GM19468 (cell line): ENCODE measurements at regions not wholly inside any gene's neighbourhood (a gene's known extent, or its start where the extent isn't known, plus 50 kb on each side); places are given as distances from the start of the nearest gene placed in this dataset.

Experiments
- ATAC-seq: cut with Tn5 transposase; IDR thresholded peaks from one replicate; pipeline ENCODE4 v1.9.1; 2021; ENCODE audit warnings: mild to moderate bottlenecking, moderate library complexity, moderate number of reproducible peaks; ENCODE audit not compliant: unreplicated experiment; ENCODE audit errors: extremely low read depth

DNA sequence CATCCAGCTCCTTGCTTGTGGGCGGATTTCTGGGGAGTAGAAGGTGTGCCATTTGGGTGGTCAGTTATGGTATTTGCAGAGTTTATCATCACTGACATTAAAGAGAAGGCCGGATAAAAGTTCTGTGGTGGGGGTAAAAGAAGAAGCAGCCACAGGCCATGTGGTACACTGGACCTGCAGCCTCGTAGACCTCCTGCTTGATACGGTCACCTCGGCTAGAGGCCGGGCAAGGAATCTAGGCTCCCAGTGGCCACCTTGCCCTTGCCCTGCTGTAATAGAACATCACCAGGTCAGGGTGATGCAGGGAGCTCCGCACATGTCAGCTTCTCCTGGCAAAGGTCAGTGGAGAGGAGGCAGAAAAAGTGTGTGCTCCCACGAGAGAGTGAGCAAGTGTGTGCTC lies 376.1 kb upstream of the IRX4 start:
- no peak for ATAC-seq

DNA sequence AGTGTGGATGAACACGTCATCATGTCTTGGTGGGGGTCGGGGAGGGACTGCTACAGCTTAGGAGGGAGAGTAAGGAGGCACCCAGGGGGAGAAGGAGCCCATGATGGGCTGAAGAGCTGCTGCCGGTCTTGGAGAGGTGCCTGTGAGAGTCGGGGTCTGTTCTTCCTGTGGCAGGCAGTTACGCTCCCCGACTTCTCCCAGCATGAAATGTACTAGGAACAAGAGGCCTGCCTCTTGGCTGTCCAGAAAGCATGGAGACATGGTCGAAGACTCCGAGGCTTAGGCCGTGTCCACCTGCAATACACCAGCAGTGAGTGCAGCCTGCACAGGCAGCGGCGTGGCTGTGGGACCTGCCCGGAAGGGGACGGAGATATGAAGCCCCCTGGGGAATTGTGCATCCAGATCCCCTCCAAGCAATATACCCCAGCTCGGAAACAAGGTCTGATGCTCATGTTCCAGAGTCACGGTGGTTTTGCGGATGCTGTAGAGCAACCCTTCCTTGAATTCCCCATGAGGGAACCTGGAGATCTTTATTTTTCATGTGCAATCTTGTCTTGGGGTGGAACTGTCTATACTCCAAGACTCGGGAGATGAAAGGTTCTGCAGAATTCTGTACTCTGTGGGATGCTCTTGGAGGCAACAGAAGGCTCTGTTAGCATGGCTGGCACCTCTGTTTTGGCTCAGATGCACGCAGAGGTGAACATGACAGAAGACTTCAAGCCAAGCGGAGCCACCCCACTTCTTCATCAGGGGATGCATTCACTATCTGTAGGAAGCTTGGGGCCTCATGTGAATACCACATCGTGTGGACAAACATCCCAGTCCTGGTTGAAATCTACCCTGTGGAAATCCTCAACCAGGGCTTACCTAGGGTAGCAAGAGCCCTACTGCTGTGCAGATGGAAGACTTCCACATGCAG lies 374.9 kb upstream of the IRX4 start:
- ATAC-seq, result no peak

DNA sequence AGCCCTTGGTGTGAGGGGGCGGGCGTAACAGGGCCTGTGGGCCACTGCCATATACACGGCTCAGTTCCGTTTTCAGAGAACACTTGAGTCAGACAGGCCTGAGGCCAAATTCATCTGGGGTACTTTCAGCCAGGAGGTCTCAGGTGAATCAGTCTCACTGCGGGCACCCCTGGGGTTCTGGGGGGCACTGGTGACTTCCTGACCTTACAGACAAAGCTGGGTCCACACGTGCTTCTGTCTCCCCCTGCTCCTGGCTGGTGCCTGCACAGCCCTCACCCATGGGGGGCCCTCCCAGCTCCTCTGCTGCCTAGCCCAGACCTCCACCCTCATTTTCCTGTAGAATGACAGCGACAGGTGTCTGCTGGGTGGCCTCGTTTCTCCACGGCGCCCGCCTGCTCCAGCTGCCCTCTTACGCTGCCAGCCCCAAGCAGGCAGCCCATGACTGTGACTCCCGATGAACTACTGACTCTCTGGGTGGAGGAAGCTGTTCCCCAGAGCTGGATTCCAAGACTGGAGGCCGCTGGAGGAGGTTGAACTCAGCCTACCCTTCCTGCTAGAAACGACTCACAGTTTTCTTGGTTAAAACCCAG lies 374.1 kb upstream of the IRX4 start:
- no peak for ATAC-seq

DNA sequence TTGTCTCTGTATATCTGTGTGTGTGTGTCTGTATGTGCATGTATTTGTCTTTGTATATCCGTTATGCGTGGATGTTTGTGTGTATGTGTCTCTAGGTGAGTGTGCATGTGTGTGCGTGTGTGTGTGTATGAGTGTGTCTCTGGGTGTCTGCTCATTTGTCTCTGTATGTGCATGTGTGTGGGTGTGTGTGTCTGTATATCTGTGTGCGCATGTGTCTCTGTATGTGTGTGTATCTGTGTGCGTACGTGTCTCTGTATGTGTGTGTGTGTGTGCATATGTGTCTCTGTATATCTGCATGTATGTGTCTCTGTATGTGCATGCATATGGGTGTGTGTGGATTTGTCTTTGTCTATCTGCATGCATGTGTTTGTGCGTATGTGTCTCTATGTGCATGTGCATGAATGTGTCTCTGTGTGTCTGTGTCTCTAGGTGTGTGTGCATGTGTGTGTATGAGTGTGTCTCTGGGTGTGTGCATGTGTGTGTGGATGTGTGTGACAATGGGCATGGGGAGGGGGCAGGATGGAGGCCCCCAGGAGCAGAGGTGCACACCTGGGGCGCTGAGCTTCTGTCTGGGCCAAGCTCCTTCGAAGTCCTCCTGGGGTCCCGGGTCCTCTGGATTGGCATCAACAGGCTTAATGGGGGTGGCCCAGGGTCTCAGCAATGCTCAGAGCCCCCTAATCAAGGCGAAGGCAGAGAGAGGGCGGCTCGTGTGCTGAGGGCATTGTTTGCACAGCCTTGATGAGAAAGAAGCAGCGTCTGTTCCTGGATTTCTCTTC lies 373.4 kb upstream of the IRX4 start:
- no peak for ATAC-seq

DNA sequence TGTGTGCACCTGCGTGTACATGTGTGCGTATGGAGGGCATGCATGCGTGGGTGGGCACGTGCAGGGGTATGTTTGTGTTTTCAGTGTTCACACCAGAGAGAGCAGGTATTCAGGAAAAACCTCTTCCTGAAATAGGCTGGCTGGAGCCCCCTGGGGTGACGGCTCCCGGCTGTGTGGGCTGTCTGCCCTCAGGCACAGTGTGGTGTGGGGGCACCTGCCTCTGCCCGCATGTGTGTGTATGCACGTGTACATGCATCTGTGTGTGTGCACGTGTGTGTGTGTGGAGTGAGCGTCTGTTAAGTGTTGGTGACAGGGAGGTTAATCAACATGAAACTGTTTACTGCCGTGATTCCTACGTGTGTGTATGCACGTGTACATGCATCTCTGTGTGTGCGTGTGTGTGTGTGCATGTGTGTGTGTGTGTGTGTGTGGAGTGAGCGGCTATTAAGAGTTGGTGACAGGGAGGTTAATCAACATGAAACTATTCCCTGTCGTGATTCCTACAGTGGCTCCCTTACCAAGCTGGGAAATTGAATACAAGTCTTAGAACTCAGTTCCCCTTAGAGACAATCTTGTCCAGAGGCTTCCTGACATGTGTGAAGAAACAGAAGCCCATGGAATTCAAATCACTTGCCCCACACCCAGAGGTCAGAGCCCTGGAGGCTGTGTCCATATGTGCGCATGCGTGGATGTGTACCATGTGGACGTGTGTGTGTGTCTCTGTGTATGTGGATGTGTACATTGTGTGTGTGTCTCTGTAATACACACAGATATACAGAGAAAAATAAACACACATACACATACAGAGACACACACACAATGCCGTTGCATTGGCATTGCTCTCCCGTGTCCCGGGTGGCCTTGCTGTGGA lies 372.4 kb upstream of the IRX4 start:
- no peak for ATAC-seq

DNA sequence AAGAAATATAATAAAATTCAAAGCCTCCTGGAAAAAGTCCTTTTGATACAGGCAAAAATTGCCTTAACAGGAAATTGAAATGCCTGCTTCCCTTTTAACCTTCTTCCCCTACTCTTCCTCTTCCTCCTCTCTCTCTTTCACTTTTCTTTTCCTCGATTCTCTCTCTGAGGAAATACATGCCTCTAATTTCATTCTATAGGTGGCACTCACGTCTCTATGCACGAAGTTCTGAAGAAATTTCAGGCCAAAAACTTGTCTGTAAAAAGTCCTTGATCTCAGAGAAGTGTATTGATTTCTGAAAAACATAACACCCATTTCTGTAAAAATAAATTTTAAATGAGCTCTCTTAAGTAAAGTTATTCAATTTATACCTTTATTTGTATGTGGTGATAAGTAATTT lies 371.7 kb upstream of the IRX4 start:
- no peak for ATAC-seq

DNA sequence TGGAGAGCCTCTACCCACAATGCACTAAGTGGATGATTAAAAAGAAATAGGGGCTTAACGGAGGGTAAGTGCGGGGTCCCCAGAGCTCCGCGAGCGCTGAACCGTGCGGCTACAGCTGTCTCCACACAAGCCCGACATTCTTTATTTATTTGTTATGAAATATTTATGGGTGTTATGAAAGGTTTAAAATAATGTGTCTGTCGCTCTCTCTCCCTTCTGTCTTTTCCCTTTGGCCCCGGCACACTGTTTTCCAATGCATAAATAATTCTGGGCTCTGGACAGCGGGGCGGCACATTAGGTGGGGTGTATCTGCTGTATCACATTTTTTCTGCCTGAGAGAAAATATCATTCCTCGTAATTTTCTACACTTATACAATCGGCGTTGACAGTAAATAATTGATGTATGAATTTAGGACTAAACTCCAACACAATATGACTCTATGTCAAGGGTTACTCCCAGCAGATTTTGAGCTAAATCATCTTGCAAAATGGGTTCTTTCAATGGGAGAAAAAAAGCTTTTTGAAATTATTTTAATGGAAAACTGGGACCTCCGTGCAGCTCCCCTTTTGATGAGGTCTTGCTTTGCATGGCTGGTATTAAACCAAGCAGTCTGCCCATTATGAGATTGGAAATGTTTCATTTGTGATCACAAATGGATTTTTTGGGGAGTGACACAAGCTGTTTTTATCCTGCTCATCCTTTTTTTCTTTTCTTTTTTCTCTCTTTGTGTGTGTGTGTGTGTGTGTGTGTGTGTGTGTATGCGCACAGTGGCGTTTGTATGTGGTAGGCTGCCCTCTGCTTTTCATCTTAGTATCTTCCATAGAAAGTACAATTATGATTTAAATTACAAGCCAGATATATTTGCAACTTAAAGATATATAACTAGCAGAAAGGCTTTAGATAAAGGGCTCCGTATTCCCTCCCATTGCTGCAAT lies 370.6 kb upstream of the IRX4 start:
- no peak for ATAC-seq

DNA sequence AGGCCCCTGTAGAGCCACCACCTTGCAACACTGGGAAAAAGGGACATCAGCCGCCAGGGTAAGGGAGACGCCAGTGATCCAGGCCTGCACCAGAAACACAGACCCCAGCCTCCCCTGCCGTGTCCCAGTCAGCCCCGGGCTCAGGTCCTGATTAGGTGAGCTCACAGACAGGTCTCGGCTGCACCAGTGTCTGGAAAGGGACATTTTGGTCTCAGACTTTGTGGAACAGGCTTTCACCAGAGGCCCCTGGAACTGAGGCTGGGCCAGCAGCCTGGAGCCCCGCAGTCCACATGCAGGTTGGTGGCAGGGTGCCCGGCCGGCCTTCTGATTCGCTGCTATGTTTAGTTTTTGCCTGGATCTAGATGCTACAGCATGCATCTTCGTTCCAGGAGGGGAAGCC lies 369.0 kb upstream of the IRX4 start:
- ATAC-seq, result no peak

DNA sequence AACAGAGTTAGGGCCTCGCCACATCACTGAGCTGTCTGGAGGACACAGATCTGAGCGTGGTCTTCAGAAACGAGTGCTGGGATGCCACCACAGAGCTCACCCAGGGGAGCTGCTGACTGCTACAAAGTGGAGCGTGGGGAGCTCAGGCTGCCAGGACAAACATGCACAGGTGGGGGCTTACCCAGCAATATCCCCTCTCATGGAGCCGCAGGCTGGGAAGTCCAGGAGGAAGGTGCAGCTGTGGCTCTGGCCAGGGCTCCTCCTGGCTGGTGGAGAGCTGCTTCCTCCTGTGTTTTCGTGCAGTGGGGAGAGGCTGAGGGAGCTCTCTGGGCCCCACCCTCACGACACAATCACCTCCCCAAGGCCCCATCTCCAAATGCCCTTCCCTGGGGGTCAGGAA lies 368.6 kb upstream of the IRX4 start:
- ATAC-seq, result no peak

DNA sequence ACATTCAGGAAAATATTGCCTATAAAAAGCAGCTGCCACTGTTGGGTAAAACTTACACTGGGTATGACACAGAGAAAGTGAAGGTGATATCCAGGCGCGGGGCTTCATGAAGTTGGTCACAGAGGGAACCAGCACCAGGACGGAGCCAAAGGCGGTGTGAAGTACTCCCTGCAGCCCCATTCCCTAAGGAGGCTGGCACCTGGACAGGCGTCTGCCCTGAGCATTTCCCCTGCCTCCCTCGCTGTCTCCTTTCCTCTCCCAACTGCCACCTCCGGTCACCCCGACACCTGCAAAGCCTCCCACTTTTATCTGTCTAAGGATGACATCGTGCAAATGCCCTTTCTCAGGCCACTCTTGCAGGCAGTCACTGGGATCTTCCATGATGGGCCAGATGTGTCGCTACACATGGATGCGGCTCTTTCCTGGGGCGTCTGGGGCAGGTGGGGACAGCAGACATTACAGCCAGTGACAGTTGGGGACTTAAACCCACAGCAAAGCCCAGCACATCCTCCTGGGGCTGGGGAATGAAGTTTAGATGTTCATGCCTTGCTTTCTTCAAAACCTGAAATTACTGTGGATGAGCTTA lies 367.7 kb upstream of the IRX4 start:
- ATAC-seq, result no peak

DNA sequence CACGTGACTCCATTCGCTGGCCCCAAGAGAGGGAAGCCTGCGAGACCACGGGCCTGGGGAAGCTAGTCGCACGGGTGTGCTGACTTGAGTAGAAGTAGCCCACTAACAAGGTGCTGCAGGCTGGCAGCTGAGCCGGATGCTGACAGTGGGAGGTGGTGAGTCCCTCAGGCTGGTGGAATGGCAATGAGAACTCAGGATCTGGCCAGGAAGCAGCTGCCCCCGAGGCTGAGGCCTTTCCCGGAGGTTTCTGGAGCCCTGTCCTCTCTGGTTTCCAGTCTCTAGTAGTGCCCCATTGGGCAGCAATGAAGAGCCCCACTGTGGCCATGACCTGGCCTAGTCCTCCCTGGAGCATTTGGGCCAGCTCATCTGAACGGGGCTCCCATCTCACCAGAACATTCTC lies 366.7 kb upstream of the IRX4 start:
- no peak for ATAC-seq

DNA sequence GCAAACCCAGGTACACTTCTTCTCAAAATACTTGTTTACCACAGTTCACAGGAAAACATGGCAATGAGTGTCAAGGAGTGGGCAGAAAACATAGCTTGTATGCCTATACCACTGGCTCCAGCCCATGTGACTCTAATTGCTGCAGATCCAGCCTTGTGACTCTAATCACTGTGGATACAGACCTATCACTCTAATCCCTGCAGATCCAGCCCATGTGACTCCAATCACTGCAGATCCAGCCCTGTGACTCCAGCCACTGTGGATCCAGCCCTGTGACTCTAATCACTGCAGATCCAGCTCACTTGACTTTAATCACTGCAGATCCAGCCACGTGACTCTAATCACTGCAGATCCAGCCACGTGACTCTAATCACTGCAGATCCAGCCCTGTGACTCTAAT lies 366.3 kb upstream of the IRX4 start:
- ATAC-seq, result no peak

DNA sequence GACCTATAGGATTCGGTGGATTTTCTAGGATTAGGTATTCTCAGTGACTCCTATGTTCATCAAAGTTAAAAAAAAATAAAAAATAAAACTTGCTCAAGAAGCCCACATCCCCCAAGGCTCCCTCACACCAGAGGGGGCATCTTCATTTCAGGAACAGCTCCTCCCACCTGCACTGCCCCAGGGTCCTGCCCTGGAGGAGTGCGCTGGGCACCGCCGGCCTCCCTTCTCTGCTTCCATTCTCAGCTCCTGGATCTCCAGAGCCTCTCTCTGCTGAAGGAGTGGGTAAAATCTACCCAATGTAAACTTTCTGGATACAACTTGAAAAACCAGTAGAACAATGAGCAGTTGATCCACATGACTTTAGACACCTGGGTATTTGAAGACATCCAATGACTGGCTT lies 359.8 kb upstream of the IRX4 start:
- no peak for ATAC-seq

DNA sequence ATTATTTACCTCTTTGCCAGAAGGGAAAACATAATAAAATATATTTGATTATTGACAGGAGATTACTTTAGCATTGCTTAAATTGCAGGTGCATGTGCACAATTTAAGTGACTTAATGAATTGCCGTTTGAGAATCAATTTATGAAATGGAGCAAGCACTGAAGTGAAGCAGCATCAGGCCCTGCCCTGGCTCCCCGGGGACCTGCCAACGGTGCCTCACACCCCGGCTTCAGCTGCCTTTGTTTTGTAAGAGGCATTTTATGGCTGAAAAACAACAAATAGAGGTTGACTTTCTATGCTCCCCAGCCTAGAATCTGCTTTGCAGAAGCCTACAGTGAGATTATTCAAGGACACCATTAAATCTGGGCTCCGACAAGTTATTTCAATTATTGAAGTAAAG lies 359.1 kb upstream of the IRX4 start:
- ATAC-seq, result no peak

DNA sequence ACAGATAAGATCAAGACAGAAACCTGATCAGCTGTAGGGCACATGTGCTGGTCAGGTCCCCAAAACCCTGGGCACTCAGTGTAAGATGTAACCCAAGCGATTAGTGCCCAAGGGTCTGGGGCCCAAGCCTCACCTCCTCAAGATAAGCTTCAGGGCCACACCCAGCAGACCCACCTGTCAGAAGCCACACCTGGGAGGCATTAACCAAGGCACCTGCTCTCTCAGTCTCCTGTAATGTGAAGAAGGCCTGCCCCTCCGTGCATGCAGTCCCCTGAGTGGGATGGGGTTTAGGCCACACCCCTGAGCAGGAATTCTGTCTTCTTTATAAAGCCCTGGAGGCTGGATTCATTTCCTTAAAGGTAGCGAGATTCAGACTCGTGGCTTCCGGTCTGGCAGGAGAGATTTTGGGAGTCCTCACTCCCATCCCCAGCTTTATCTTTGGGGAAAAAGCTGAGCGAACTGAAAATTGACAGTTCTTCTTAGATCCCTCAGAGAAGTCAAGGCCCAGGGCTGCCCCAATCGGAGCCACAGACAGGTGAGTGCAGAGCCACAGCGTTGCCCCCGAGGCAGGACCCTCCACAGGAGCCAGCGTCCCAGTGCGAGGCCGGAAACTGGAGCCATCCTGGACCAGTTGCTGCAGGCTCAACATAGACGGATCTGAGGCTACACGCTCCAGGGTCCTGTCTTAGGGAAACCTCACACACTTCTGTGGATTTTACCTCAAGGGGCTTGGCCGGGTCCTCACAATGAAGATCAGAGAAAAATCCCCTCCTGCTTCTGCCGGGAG lies 357.6 kb upstream of the IRX4 start:
- ATAC-seq, result no peak

DNA sequence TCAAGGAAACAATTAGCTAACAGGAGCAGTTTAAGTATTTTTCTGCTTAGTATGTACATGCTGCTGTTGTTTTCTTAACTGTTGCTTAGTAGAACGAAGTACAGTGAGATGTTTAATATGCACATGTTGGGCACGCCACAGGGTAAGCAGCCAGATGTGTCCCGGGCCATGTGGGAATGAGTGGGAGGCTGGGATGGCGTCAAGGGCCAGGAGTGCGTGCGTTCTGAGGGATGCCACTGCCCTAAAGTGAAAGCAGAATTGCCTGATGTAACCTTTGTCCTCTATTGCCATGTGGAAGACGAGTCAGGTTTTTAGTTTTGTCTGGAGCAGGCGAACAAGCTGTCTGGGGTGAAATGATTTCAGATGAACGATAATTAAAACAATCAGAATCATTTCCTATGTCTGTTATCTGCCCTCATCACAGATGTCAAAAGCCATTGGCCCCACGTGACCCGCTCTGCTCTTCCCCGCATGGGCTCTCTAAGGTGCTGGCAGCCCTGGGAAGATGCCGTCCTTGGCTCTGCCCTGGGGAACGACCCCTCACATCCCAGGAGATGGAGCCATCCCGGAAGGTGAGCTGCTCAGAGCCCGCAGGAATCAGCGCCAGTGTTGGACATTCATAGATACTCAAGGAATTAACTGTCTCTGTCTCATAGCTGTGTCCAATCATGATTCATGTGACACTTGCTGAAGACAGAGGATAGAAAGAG lies 356.6 kb upstream of the IRX4 start:
- ATAC-seq, result no peak

DNA sequence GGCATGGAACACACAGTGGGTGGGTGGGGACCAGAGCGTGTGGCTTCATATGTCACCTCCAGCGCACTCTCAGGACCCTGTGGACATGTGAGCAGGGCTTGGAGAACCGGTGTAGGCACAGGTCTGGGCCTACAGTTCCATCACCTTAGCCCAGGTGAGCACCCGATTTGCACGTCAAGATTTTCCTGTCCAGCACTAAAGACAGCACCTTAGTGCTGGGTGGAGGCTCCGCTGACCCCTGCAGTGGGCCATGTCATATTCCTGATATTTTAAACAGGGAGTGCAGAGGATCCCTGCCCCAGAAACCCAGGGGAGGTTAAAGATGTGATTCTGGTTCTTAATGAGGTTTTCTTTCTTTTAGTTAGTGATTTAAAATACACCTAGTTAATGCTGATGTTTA lies 356.0 kb upstream of the IRX4 start:
- ATAC-seq, result no peak
